ENCODE measurements at regions not wholly inside any gene's neighbourhood (a gene's known extent, or its start where the extent isn't known, plus 50 kb on each side); places are given as distances from the start of the nearest gene placed in this dataset.

- DNase-seq (ENCODE audit: low read depth) = no peak
These were observed 1073.0 kb downstream of the XPNPEP1 start for GRCh38 chr10:108850138-108850854.

DNA sequence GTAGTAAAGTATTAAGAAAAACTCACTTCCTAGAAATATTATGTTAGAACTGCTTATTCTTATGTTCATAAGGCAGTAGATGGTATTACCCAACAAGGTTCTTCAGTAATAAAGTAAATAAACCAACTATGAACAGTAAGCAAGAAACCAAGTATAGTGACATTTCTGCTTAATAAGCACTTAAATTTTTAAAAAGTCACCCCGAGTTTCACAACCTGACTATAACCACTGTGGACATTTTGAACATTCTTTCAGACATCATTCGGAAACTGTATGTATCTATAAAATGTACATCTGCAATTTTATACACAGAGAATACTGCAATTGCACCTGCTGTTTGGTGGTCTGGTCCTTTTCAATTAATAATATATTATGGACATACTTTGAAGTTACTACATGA is 1073.6 kb downstream of the XPNPEP1 start:
- DNase-seq (ENCODE audit: low read depth) = no peak

- DNase-seq (ENCODE audit: low read depth) = no peak
These were observed 1074.1 kb downstream of the XPNPEP1 start for GRCh38 chr10:108849186-108849585.

DNA sequence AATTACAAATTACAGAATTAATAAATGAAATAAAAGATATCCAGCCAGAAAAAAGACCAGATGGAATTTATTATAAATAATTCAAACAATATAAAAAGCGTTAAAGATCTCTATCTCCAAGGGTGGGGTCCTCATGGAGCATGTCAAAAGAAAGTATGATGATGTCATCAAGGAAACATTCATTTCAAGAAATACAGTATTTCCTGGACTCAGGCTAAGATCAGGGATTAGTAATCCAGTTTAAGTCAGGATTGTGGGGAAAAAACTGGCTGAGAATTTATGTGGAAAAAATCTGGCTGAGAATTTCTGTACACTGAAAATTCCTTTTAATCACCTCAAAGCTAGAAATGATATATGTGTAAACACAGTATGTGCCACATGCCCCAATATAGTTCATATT is 1075.3 kb downstream of the XPNPEP1 start:
- DNase-seq (ENCODE audit: low read depth) = no peak

DNA sequence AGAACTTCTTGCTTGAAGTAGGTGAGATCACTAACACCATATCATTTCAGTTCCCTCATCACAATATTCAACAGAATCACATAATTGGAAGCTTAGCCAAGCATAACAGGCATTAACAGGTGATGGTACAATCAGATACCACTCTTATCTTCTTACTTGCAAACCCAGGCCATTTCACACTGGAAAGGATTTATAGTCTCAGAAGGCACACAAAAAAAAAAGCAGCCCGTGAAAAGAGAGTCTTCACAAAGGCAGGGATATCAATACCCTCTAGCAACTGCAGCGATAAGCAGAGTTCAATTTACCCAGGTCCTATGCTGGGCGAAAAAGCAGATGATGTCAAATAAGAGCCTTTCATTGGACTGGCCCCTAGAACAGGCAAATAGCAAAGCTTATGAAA is 1082.4 kb downstream of the XPNPEP1 start:
- DNase-seq (ENCODE audit: low read depth) = no peak

DNA sequence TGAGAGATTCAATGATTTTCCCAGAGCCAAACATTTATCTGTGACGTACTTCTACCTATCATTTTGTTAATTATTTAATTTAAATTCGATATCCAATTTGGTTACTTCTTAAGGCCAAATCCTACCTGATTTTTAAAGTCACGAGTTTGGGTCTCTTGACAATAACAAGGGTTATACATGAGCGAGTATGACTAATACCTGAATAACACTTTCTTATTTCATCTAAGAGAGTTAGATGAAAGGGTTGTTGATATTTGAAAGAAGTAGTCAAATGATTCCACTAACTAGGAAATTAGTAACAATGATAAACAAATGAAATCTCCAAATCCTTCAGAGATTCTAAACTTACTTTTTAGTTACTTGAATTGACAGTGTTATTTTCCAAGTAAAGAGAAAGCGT is 1086.9 kb downstream of the XPNPEP1 start:
- DNase-seq (ENCODE audit: low read depth) = no peak

DNA sequence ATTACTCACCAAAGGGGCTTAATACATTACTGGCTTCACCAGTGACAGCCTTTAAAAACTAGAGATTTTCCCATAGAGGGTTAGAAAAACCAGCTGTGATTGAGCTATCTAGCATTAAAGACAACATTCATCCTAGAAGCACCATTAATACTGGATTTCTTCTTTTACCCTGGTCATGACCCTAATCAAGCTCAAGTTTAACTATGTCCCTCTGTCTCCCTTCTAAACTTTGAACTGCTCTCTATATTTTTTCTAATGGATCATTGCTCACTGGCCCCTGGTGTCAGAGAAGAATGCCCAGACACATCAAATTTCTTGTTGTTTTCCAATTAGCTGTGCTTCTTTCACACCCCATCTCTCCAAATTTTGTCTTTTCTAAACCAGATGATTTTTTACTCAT is 1101.3 kb downstream of the XPNPEP1 start:
- DNase-seq (ENCODE audit: low read depth) = no peak

DNA sequence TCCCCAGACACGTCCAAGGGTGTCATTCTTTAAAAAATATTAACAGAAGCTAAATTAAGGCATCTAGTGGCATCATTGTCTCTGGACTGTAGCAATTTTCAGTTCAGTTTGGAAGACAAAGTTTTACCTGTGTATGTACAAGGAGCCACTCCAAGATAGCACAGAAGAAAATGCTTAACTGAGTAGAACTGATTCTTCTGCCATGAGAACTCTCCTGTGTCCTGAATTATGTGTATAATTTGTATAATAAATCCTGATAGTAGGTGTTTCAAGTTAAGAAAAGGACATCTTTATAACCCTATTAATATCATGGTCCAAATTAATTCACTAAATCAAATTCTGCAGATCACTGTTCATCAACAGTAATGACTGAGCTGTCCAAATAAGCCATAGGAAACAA is 1104.0 kb downstream of the XPNPEP1 start:
- no peak for DNase-seq (ENCODE audit: low read depth)

- DNase-seq (ENCODE audit: low read depth) = no peak
These were observed 1105.7 kb downstream of the XPNPEP1 start for GRCh38 chr10:108817584-108817983.

- no peak for DNase-seq (ENCODE audit: low read depth)
These were observed 1106.2 kb downstream of the XPNPEP1 start for GRCh38 chr10:108817135-108817534.

DNA sequence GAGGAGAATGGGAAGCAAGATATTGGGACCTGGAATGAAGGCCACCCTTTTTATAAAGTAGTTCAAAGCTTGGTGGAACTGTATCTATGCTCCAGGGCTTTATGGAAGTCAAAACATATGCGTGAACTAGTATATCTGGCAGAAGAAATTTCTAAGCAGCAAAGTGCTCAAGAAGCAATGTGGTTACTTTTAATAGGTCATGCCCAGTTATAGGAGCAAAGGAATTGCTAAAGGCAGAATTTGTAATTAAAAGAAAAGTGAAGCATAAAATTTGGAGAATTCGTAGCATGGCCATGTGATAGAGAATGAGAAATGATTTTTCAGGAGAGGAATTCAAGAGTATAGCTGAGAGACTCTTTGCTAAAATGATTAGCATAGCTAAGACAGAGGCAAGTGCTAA is 1110.4 kb downstream of the XPNPEP1 start:
- DNase-seq (ENCODE audit: low read depth) = no peak

DNA sequence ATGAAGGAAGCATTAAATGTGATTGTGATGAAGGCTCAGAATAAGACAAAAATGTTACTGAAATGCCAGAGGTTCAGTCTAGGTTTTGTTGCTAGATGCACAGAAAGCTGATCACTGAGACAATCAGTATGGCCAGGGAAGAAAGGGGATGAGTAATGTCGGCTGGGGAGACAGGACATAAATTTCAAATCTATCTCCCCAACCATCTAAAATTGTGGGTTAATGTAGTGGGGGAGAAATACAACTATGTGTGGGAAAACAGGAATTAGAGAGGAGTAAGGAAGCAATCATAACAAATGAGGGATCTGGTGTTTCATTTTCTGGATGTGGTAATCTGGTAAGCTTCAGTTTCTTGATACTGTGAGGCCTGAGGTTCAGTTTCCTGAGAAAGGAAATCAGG is 1111.0 kb downstream of the XPNPEP1 start:
- DNase-seq (ENCODE audit: low read depth) = no peak

- no peak for DNase-seq (ENCODE audit: low read depth)
These were observed 1115.1 kb downstream of the XPNPEP1 start for GRCh38 chr10:108808228-108808627.

DNA sequence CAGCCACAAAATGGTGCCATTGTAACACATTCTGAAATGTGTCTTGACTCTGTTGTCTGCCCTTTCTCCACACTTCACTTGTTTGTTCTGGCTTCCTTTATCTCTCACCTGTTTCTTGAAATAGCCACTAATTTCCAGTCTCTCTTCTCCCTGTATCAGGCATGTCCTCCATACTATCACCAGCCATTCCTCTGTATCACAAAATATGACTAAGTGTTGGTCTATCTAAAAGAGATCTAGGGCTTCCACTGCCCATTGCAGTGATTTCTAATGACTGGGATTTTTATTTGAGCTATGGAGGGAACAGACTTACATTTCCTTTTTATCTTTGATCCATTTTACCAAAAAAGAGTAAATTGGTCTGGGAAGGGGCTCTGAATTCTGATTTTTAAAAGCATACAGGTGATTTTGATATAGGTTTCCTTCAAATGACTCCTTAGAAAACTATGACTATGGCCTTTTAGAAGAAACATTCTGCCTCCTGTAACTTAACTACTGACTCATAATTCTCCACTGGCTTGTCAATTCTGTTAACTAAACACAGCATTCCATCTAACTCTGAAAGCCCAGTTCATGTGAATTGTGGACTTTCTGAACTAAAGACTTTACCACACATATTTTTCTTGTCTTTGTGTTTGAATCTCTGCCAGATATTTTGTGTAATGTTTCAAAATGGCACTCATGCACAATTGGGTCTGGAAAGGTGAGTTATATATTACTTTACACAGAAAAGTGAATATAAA is 1121.4 kb downstream of the XPNPEP1 start:
- no peak for DNase-seq (ENCODE audit: low read depth)

GRCh38 chr10:108801220-108801619 is 1122.1 kb downstream of the XPNPEP1 start:
- no peak for DNase-seq (ENCODE audit: low read depth)

- no peak for DNase-seq (ENCODE audit: low read depth)
These were observed 1125.7 kb downstream of the XPNPEP1 start for GRCh38 chr10:108797573-108797972.

- no peak for DNase-seq (ENCODE audit: low read depth)
These were observed 1131.4 kb downstream of the XPNPEP1 start for GRCh38 chr10:108791794-108792474.

DNA sequence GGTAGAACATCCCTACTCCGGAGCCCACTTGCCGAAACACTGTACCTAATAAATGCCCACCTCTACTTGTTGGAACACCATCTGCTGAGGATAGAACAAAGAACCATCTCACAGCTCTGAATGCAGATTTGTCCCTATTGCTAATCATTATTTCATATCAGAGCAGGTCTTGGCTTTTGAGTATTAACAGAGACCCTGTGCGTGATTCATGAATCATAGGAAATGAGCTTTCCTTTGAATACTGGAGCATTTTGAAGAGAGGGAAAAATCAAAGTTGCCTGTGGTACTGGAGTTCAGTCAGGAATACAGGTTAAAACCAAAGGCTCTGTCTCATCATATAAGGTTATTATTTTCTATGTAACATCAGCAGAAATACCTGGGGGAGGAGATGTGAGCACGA is 1132.3 kb downstream of the XPNPEP1 start:
- no peak for DNase-seq (ENCODE audit: low read depth)

DNA sequence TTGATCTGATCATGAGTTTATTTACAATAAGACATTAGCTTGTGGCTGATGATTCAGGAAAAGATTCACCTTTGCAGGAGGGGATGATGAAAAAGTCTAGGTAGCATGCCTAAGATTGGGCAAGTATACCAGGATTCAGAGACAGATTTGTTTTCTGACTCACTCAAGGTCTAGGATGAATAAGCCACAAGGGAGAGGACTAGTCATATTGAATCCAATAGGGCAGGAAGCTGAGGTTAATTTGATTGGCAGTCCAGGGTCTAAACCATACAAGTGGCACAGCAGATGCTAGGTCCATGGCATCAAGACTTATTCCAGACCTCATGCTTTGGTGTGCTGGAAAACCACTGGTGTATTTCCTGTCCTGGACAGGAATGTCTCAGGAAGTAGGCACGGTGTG is 1133.4 kb downstream of the XPNPEP1 start:
- DNase-seq (ENCODE audit: low read depth) = no peak

GRCh38 chr10:108789336-108789735 is 1134.0 kb downstream of the XPNPEP1 start:
- no peak for DNase-seq (ENCODE audit: low read depth)

GRCh38 chr10:108788891-108789290 is 1134.4 kb downstream of the XPNPEP1 start:
- no peak for DNase-seq (ENCODE audit: low read depth)

GRCh38 chr10:108787932-108788331 is 1135.4 kb downstream of the XPNPEP1 start:
- DNase-seq (ENCODE audit: low read depth) = no peak

- DNase-seq (ENCODE audit: low read depth) = no peak
These were observed 1138.3 kb downstream of the XPNPEP1 start for GRCh38 chr10:108785011-108785410.

All from fibroblast of gingiva (primary cell).